Fibroblast of mammary gland (primary cell): ENCODE measurements at regions not wholly inside any gene's neighbourhood (a gene's known extent, or its start where the extent isn't known, plus 50 kb on each side); places are given as distances from the start of the nearest gene placed in this dataset.
A peak's percentile ranks its signal among the peaks of the same experiment; 100 is the strongest.
"Not testable (repeated sequence)": the region's sequence is repeated elsewhere in the genome, so short reads cannot be mapped to it uniquely, and the experiment has no call there.

Source experiments
- DNase-seq: peaks from one replicate; pipeline ENCODE4 v3.0.0-alpha.2; 2010; ENCODE audit warnings: low read depth
- H3K4me3 ChIP-seq: 2 replicates; pipeline ENCODE4 v1.5.1; 2011; ENCODE audit warnings: low read depth, mild to moderate bottlenecking, low read length, moderate library complexity; ENCODE audit not compliant: control insufficient read depth
- CTCF ChIP-seq: conservative IDR thresholded peaks from 2 replicates; pipeline ENCODE4 v1.5.1; 2011; ENCODE audit warnings: low read depth, low read length, inconsistent platforms; ENCODE audit not compliant: control insufficient read depth, insufficient read depth

- DNase-seq = no peak
- no peak for TF ChIP-seq CTCF
- H3K4me3 ChIP-seq = no peak overlapping the region
These were observed 328.3 kb upstream of the CITED2 start for GRCh38 chr6:139702706-139703105.

- no peak for DNase-seq
- TF ChIP-seq CTCF = no peak
- H3K4me3 ChIP-seq = no peak overlapping the region
These were observed 327.2 kb upstream of the CITED2 start for GRCh38 chr6:139701695-139702094.

GRCh38 chr6:139701003-139701402, 326.6 kb upstream of the CITED2 start:
- TF ChIP-seq CTCF = no peak
- no peak overlapping the region for H3K4me3 ChIP-seq
- DNase-seq = no peak

GRCh38 chr6:139699911-139700310, 325.5 kb upstream of the CITED2 start:
- TF ChIP-seq CTCF = no peak

GRCh38 chr6:139699335-139699734, 324.9 kb upstream of the CITED2 start:
- DNase-seq = peak; percentile 93
- no peak for TF ChIP-seq CTCF
- H3K4me3 ChIP-seq = no peak overlapping the region

More at GRCh38 chr6:139699911-139700310, 325.5 kb upstream of the CITED2 start:
- DNase-seq = no peak
- H3K4me3 ChIP-seq = no peak overlapping the region

- no peak for TF ChIP-seq CTCF
- no peak overlapping the region for H3K4me3 ChIP-seq
- peak; percentile 57 for DNase-seq
These were observed 324.2 kb upstream of the CITED2 start for GRCh38 chr6:139698526-139699176.

GRCh38 chr6:139697856-139698255, 323.4 kb upstream of the CITED2 start:
- H3K4me3 ChIP-seq, DNase-seq: not testable (repeated sequence)

GRCh38 chr6:139696991-139697390, 322.5 kb upstream of the CITED2 start:
- DNase-seq, H3K4me3 ChIP-seq: not testable (repeated sequence)
